GM19467 (cell line): ENCODE measurements at regions not wholly inside any gene's neighbourhood (a gene's known extent, or its start where the extent isn't known, plus 50 kb on each side); places are given as distances from the start of the nearest gene placed in this dataset.

Experiments
- ATAC-seq: cut with Tn5 transposase; IDR thresholded peaks from one replicate; pipeline ENCODE4 v1.9.1; 2021; ENCODE audit warnings: mild to moderate bottlenecking, moderate library complexity; ENCODE audit not compliant: unreplicated experiment

GRCh38 chr11:92692826-92693546 is 276.5 kb upstream of the MTNR1B start:
- ATAC-seq, result no peak

- no peak for ATAC-seq
Observed at GRCh38 chr11:92696076-92696475, 273.4 kb upstream of the MTNR1B start.

GRCh38 chr11:92697461-92698312 is 271.8 kb upstream of the MTNR1B start:
- no peak for ATAC-seq

- no peak for ATAC-seq
Observed at GRCh38 chr11:92698742-92699141, 270.7 kb upstream of the MTNR1B start.

GRCh38 chr11:92702037-92702804 is 267.2 kb upstream of the MTNR1B start:
- ATAC-seq, result no peak

- ATAC-seq, result no peak
Observed at GRCh38 chr11:92702805-92703448, 266.5 kb upstream of the MTNR1B start.

GRCh38 chr11:92703449-92703830 is 266.0 kb upstream of the MTNR1B start:
- ATAC-seq, result no peak

GRCh38 chr11:92707173-92707619 is 262.3 kb upstream of the MTNR1B start:
- no peak for ATAC-seq

GRCh38 chr11:92707665-92708064 is 261.8 kb upstream of the MTNR1B start:
- no peak for ATAC-seq

GRCh38 chr11:92709329-92709728 is 260.1 kb upstream of the MTNR1B start:
- ATAC-seq, result no peak

GRCh38 chr11:92711926-92712325 is 257.5 kb upstream of the MTNR1B start:
- no peak for ATAC-seq

GRCh38 chr11:92714111-92714510 is 255.3 kb upstream of the MTNR1B start:
- ATAC-seq, result no peak

GRCh38 chr11:92717240-92717639 is 252.2 kb upstream of the MTNR1B start:
- no peak for ATAC-seq

- no peak for ATAC-seq
Observed at GRCh38 chr11:92720385-92720784, 249.1 kb upstream of the MTNR1B start.

- no peak for ATAC-seq
Observed at GRCh38 chr11:92725352-92725751, 244.1 kb upstream of the MTNR1B start.

GRCh38 chr11:92727123-92727522 is 242.3 kb upstream of the MTNR1B start:
- no peak for ATAC-seq

GRCh38 chr11:92727769-92728168 is 241.7 kb upstream of the MTNR1B start:
- no peak for ATAC-seq

GRCh38 chr11:92728628-92729027 is 240.8 kb upstream of the MTNR1B start:
- no peak for ATAC-seq

- no peak for ATAC-seq
Observed at GRCh38 chr11:92735039-92735438, 234.4 kb upstream of the MTNR1B start.

GRCh38 chr11:92738276-92738675 is 231.2 kb upstream of the MTNR1B start:
- no peak for ATAC-seq

- ATAC-seq, result no peak
Observed at GRCh38 chr11:92739041-92739440, 230.4 kb upstream of the MTNR1B start.
